HFFc6 (cell line): ENCODE measurements at regions not wholly inside any gene's neighbourhood (a gene's known extent, or its start where the extent isn't known, plus 50 kb on each side); places are given as distances from the start of the nearest gene placed in this dataset.

ENCODE experiments used
- DNase-seq: peaks from one replicate; pipeline ENCODE4 v3.0.0-alpha.2; 2018
- H3K27ac Mint-ChIP-seq: 2 replicates; pipeline ENCODE4 v1.8.0; 2020; ENCODE audit warnings: mild to moderate bottlenecking, mixed read lengths
- H3K27me3 Mint-ChIP-seq: 2 replicates; pipeline ENCODE4 v1.8.0; 2021; ENCODE audit warnings: mild to moderate bottlenecking, moderate library complexity, mixed read lengths; ENCODE audit not compliant: insufficient read depth
- H3K36me3 Mint-ChIP-seq: 2 replicates; pipeline ENCODE4 v1.8.0; 2021; ENCODE audit warnings: low read depth, mixed read lengths
- H3K4me1 Mint-ChIP-seq: 2 replicates; pipeline ENCODE4 v1.8.0; 2020; ENCODE audit warnings: low read depth, mixed read lengths
- H3K4me3 Mint-ChIP-seq: 2 replicates; pipeline ENCODE4 v1.8.0; 2020; ENCODE audit warnings: mild to moderate bottlenecking, moderate library complexity, mixed read lengths
- H3K9me3 Mint-ChIP-seq: 2 replicates; pipeline ENCODE4 v1.8.0; 2020; ENCODE audit warnings: mild to moderate bottlenecking, mixed read lengths
- CTCF ChIP-seq: fragments of 200-600 bp; sonication (generic); IDR thresholded peaks from 2 replicates; pipeline ENCODE4 v1.5.0; 2021; ENCODE audit warnings: antibody characterized with exemption, mild to moderate bottlenecking

- Mint-ChIP-seq H3K27ac (no peak overlapping the region), H3K4me3 (no peak overlapping the region), H3K9me3 (peaks cover 11% of the 10 kb centered on the region), H3K4me1 (peaks cover 12% of the 10 kb centered on the region), H3K36me3 (peaks cover 6% of the 10 kb centered on the region; the same call in 1 of the 2 replicates), H3K27me3 (peaks cover 1% of the 10 kb centered on the region; the same call in 1 of the 2 replicates)
- no peak for TF ChIP-seq CTCF
- no peak for DNase-seq
Measured at GRCh38 chr1:170254371-170254770, 108.6 kb downstream of the NTMT2 start.

DNA sequence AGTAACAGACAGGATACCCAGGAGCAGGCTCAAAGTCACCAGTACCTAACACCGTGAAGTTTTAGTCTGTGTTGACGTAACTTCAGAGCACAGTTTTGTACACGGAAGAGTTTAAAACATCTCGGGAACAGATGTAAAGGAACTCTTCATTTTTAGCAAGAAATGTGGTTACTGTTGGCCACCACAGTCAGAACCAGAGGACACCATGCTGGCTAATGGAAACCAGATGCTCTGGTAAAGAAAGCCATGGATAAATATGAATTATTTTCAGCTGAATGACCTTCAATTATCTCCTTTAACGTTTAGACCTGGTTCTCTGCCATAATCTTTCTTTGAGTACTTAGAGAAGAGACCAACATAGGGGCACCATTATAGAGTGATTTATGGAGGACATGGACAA, 115.9 kb downstream of the NTMT2 start:
- no peak for TF ChIP-seq CTCF
- Mint-ChIP-seq H3K27ac (no peak overlapping the region), H3K4me1 (no peaks in the 10 kb centered on the region), H3K9me3 (no peaks in the 10 kb centered on the region), H3K36me3 (no peaks in the 10 kb centered on the region), H3K4me3 (0 out of 2 replicates have a peak overlapping the region, but pooled peaks have one; percentile 18), H3K27me3 (peaks cover under 1% of the 10 kb centered on the region; the same call in 1 of the 2 replicates)
- peak; percentile 33 for DNase-seq

- DNase-seq, result no peak
- no peaks in the 10 kb centered on the region for H3K4me1 Mint-ChIP-seq
- H3K27me3 Mint-ChIP-seq, result no peaks in the 10 kb centered on the region
- no peak for TF ChIP-seq CTCF
- H3K9me3 Mint-ChIP-seq, result no peaks in the 10 kb centered on the region
- H3K36me3 Mint-ChIP-seq, result no peaks in the 10 kb centered on the region
- peak overlapping the region; percentile 1; the same call in 1 of the 2 replicates for H3K27ac Mint-ChIP-seq
- no peak overlapping the region for H3K4me3 Mint-ChIP-seq
Measured at GRCh38 chr1:170262276-170262939, 116.6 kb downstream of the NTMT2 start.

DNA sequence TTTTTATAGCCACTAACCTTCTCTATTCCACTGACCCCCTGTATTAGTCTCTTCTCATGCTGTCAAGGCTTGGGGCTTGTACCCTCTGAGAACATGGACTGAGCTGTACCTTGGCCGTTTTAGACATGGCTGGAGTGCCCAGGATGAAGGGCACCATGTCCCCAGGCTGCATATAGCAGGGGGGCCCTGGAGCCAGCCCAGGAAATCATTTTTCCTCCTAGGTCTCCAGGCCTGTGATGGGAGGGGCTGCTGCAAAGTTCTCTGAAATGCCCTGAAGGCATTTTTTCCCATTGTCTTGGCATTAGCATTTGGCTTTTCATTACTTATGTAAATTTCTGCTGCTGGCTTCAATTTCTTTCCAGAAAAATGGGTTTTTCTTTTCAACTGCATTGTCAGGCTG, 119.5 kb downstream of the NTMT2 start:
- Mint-ChIP-seq H3K27ac (no peak overlapping the region), H3K36me3 (no peaks in the 10 kb centered on the region)

GRCh38 chr1:170267317-170267716, 121.6 kb downstream of the NTMT2 start:
- Mint-ChIP-seq H3K4me3 (no peak overlapping the region), H3K36me3 (no peaks in the 10 kb centered on the region), H3K27me3 (no peaks in the 10 kb centered on the region; the same call in 1 of the 2 replicates), H3K9me3 (no peaks in the 10 kb centered on the region), H3K27ac (no peak overlapping the region), H3K4me1 (no peaks in the 10 kb centered on the region)
- DNase-seq, result peak; percentile 8
- no peak; the same call in 1 of the 2 replicates for TF ChIP-seq CTCF

More for the DNA sequence above, 119.5 kb downstream of the NTMT2 start:
- Mint-ChIP-seq H3K4me3 (no peak overlapping the region), H3K9me3 (no peaks in the 10 kb centered on the region), H3K4me1 (no peaks in the 10 kb centered on the region), H3K27me3 (no peaks in the 10 kb centered on the region)
- DNase-seq, result no peak
- TF ChIP-seq CTCF, result no peak
